GM18502 (cell line): ENCODE measurements at regions not wholly inside any gene's neighbourhood (a gene's known extent, or its start where the extent isn't known, plus 50 kb on each side); places are given as distances from the start of the nearest gene placed in this dataset.
A peak's percentile ranks its signal among the peaks of the same experiment; 100 is the strongest.

Experiments used
- ATAC-seq: cut with Tn5 transposase; IDR thresholded peaks from one replicate; pipeline ENCODE4 v1.9.1; 2021; ENCODE audit warnings: mild to moderate bottlenecking; ENCODE audit not compliant: unreplicated experiment, poor library complexity

GRCh38 chr4:100086766-100087431 is 103.4 kb downstream of the DDIT4L start:
- no peak for ATAC-seq

DNA sequence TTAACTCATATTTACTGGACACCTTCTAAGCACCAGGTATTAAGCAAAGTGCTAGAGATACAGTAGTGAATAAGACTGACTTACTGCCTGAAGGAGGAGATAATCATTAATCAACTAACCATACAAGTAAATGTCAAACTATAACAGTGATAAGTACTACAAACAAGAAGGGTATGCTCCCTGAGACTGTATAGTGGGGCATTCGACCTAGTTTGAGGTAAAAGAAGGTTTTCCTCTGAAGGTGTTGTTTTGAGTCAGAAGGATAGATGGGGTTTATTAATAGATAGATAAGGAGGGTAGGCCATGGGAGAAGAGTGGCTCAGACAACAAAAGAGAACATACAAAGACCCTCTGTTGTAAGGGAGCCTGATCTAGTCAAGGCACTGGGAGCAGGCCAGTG is 105.4 kb downstream of the DDIT4L start:
- ATAC-seq: no peak

DNA sequence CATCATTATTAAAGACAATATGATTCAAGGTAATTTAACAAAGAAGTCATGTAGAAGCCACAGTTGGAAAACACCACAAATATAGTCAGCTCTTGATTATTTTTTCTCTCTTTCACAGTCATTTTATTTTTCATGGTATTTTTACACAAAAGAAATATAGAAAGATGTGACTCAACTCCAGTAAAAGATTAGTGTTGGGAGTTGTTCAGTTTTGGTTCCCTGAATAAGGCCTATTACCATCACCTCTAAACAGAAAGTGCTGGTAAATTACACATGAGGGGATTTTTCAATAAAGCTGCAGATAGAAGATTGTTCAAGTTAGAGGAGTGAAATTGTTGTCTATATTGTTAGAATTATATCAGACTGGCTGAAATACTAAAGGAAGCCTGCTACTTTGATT is 107.0 kb downstream of the DDIT4L start:
- peak; percentile 48 for ATAC-seq

DNA sequence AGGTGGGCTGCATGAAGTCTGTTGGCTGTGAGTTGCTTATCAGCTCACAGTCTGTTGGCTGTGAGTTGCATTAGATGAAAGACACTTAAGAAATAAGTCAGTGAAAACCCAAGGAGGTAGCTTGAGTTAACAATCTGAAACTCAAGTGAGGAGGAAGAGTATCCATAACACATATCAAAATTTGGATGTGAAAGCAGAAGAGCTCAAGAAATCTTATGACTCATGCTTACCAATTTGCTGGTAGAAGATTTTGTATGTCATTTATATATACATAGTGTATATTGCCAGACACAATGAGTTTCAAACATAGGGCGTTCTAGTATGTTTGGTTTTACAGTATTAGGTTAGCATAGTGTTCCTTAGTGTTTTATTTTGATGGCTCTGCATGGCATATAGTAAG is 107.4 kb downstream of the DDIT4L start:
- peak; percentile 58 for ATAC-seq

DNA sequence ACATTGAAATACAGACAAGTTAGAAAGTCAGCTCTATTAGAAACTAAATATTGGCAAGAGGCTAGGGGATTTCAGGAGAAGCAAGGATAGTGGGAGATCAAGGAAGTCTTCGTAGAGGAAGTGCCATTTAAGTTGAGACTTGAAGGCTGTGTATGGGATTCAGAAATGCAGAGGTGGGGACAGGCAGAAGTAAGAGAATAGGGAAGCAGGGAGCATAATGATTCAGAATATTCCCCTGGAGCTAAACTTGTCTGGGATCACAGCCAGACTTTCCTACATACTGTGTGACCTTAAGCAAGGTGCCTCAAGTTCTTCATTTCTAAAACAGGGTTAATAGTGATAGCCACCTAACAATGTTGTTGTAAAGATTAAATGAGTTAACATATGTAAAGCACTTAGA is 108.8 kb downstream of the DDIT4L start:
- ATAC-seq: no peak

- no peak for ATAC-seq
These were observed 111.0 kb downstream of the DDIT4L start for GRCh38 chr4:100079264-100079663.

GRCh38 chr4:100076753-100077152 is 113.5 kb downstream of the DDIT4L start:
- peak; percentile 45 for ATAC-seq

DNA sequence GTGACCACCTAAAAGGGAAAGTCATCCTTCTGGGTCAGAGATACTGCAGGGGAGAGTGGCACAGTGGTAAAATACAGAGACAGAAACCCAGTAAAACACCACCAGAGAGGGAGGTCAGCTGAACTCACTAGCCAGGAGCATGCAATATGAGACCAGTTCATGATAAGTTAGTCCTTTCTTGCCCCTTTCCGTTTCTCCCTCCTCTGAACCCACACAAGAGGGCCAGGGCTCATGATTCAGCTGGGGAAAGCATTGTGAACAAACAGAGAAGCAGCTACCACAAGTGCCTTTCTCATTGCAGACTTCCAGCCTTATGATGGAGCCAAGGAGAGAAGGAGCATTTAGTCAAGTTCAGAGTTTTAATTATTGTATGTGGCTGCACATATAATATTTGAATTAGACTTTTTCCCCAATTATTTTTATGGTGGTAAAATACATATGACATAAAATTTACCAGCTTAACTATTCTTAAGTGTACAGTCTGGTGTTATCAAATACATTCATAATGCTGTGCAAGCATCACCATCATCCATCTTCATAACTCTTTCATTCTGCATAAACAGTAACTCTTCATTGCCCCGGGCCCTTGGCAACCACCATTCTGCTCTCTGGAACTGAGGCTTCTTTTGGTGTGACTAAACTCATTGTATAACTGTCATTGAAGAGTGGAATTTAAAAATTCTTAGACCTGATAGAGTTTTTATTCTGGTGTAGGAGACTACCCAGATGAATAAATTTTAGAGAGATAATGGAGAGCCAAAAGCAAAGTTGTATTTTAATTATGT is 114.6 kb downstream of the DDIT4L start:
- ATAC-seq: no peak

- ATAC-seq: no peak
These were observed 115.2 kb downstream of the DDIT4L start for GRCh38 chr4:100075056-100075455.

GRCh38 chr4:100071506-100071905 is 118.8 kb downstream of the DDIT4L start:
- ATAC-seq: no peak

GRCh38 chr4:100070868-100071267 is 119.4 kb downstream of the DDIT4L start:
- no peak for ATAC-seq

- ATAC-seq: no peak
These were observed 119.1 kb upstream of the H2AZ1 start for GRCh38 chr4:100069207-100069606.

- no peak for ATAC-seq
These were observed 117.2 kb upstream of the H2AZ1 start for GRCh38 chr4:100067255-100067654.

GRCh38 chr4:100063355-100063754 is 113.3 kb upstream of the H2AZ1 start:
- no peak for ATAC-seq

DNA sequence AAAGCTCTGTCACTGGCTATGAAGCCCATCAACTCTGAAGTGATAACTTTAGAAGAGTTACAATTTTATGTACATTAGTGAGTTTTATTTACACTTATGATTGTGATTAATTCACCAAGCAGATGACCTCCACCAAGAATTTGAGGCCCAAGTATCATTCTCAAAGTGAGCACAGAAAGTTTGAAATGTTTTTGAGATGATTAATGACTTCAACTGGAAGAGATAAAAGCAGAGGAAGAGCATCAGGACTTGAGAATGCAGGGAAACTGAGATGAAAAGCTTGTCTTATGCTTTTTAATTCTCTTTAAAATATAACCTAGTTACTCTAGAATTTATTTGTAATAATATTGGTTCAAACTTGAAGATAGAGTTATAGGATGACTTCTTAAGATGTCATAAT is 112.8 kb upstream of the H2AZ1 start:
- ATAC-seq: no peak

DNA sequence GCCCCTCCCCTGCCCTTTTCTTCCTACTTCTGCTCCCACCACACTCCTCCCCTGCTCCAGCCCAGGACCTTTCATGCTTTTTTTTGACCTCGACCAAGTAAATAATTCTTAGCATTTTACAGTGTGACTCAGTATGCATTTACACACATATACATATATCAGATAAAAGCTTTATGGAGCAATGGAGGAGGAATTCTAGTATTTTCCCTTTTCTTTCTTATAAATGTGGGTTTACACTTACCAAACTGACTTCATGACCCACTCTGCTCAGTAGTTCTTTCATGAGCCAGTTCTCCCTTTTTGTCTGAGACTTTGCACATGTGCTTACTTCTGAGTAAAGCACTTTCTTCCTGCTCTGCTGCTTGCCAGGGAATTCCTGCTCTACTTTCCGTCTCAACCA is 111.8 kb upstream of the H2AZ1 start:
- ATAC-seq: no peak

GRCh38 chr4:100060765-100061416 is 110.8 kb upstream of the H2AZ1 start:
- peak; percentile 96 for ATAC-seq

- no peak for ATAC-seq
These were observed 109.4 kb upstream of the H2AZ1 start for GRCh38 chr4:100059467-100059866.

GRCh38 chr4:100056701-100057100 is 106.6 kb upstream of the H2AZ1 start:
- ATAC-seq: no peak

DNA sequence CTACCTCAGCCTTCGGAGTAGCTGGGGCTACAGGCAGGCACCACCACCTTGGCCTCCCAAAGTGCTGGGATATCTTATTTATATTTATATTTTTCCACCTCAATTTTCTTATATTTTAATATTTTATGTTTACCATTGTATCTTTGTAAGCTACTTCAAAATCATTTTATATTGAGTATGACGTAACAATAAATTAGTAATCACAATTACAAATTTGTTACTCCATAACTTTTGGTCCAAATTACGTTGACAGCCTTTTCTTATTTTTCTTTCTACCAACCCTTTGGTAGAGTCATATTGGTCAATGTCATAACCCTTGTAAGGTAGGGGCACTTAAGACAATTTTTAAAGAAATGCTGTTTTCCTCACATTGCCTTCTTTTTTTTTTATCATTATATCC is 104.0 kb upstream of the H2AZ1 start:
- no peak for ATAC-seq

- no peak for ATAC-seq
These were observed 99.8 kb upstream of the H2AZ1 start for GRCh38 chr4:100049872-100050271.
